ENCODE measurements at regions not wholly inside any gene's neighbourhood (a gene's known extent, or its start where the extent isn't known, plus 50 kb on each side); places are given as distances from the start of the nearest gene placed in this dataset.
A peak's percentile ranks its signal among the peaks of the same experiment; 100 is the strongest.
"Not testable (repeated sequence)": the region's sequence is repeated elsewhere in the genome, so short reads cannot be mapped to it uniquely, and the experiment has no call there.

GRCh38 chr2:77578354-77578753 lies 56.2 kb upstream of the LRRTM4 start:
- no peak for DNase-seq

- DNase-seq, result no peak
Measured at GRCh38 chr2:77579076-77579769, 57.0 kb upstream of the LRRTM4 start.

- no peak for DNase-seq
Measured at GRCh38 chr2:77588438-77588837, 66.3 kb upstream of the LRRTM4 start.

GRCh38 chr2:77590298-77590917 lies 68.2 kb upstream of the LRRTM4 start:
- no peak for DNase-seq

- not testable (repeated sequence) for DNase-seq
Measured at GRCh38 chr2:77592955-77593354, 70.8 kb upstream of the LRRTM4 start.

GRCh38 chr2:77602771-77603170 lies 80.6 kb upstream of the LRRTM4 start:
- no peak for DNase-seq

- no peak for DNase-seq
Measured at GRCh38 chr2:77604953-77605929, 83.1 kb upstream of the LRRTM4 start.

GRCh38 chr2:77608510-77608909 lies 86.3 kb upstream of the LRRTM4 start:
- DNase-seq, result no peak

GRCh38 chr2:77629539-77629938 lies 107.4 kb upstream of the LRRTM4 start:
- DNase-seq, result no peak

GRCh38 chr2:77631007-77631406 lies 108.8 kb upstream of the LRRTM4 start:
- DNase-seq, result no peak

- no peak for DNase-seq
Measured at GRCh38 chr2:77633601-77634000, 111.4 kb upstream of the LRRTM4 start.

- no peak for DNase-seq
Measured at GRCh38 chr2:77640924-77641323, 118.7 kb upstream of the LRRTM4 start.

- DNase-seq, result peak; percentile 15
Measured at GRCh38 chr2:77642339-77642738, 120.2 kb upstream of the LRRTM4 start.

GRCh38 chr2:77649856-77650255 lies 127.7 kb upstream of the LRRTM4 start:
- no peak for DNase-seq

- DNase-seq, result no peak
Measured at GRCh38 chr2:77652499-77652898, 130.3 kb upstream of the LRRTM4 start.

GRCh38 chr2:77664491-77664890 lies 142.3 kb upstream of the LRRTM4 start:
- no peak for DNase-seq

GRCh38 chr2:77666251-77666980 lies 144.2 kb upstream of the LRRTM4 start:
- no peak for DNase-seq

GRCh38 chr2:77684543-77685319 lies 162.6 kb upstream of the LRRTM4 start:
- peak; percentile 10 for DNase-seq

GRCh38 chr2:77712601-77713000 lies 190.4 kb upstream of the LRRTM4 start:
- DNase-seq, result no peak

- no peak for DNase-seq
Measured at GRCh38 chr2:77713412-77713811, 191.2 kb upstream of the LRRTM4 start.

GRCh38 chr2:77720115-77720514 lies 197.9 kb upstream of the LRRTM4 start:
- DNase-seq, result no peak

- no peak for DNase-seq
Measured at GRCh38 chr2:77721593-77721992, 199.4 kb upstream of the LRRTM4 start.

Measured in NCI-H345 (cell line).